GM12864 (cell line): ENCODE measurements at regions not wholly inside any gene's neighbourhood (a gene's known extent, or its start where the extent isn't known, plus 50 kb on each side); places are given as distances from the start of the nearest gene placed in this dataset.

Source experiments
- DNase-seq: peaks from one replicate; pipeline ENCODE4 v3.0.0-alpha.2; 2011; ENCODE audit warnings: low read depth
- H3K4me3 ChIP-seq: 2 replicates; pipeline ENCODE4 v1.5.1; 2011; ENCODE audit warnings: mild to moderate bottlenecking, low read depth, low read length, control low read depth
- TF ChIP-seq, protein P1 (sequence below): IDR thresholded peaks from 2 replicates; pipeline ENCODE4 v1.5.1; 2011; ENCODE audit warnings: low read depth, mild to moderate bottlenecking, moderate library complexity, low read length, control low read depth, inconsistent platforms; ENCODE audit errors: missing control alignments

DNA sequence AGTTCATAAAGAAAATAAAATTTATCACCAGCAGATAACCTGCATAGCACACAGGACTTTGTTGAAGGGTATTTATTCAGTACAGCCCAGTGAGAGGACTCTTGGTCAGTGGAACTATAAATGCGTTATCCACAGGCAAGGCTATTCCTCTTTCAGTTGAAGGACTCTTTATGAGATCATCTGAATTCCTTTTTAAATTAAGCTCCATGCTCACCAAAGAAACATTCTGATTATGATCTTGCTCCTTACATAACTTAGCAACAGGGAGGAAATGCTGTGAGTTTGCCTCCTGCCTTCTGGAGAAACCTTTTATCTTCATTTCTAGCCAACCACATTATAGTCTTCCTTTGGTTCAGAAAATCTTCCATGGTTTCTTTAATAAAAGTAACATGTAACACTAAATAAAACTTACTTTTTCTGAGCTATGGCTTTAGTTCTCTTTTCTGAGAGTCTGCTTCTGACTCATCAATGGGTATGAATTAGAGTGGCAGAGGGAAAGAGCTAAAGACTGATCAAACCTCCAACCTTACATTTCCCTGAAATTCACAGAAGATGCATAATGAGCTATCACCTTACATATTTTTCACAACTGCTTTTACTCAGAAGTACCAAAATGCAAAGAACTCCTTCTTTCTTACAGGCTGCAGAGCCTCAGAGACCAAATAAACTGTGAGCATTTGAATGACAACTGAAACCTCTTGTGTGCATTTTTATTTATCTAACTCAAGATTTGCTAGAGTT, 267.2 kb downstream of the ADGRG6 start:
- no peak for DNase-seq
- TF ChIP-seq, protein P1, sequence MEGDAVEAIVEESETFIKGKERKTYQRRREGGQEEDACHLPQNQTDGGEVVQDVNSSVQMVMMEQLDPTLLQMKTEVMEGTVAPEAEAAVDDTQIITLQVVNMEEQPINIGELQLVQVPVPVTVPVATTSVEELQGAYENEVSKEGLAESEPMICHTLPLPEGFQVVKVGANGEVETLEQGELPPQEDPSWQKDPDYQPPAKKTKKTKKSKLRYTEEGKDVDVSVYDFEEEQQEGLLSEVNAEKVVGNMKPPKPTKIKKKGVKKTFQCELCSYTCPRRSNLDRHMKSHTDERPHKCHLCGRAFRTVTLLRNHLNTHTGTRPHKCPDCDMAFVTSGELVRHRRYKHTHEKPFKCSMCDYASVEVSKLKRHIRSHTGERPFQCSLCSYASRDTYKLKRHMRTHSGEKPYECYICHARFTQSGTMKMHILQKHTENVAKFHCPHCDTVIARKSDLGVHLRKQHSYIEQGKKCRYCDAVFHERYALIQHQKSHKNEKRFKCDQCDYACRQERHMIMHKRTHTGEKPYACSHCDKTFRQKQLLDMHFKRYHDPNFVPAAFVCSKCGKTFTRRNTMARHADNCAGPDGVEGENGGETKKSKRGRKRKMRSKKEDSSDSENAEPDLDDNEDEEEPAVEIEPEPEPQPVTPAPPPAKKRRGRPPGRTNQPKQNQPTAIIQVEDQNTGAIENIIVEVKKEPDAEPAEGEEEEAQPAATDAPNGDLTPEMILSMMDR, result no peak
- H3K4me3 ChIP-seq, result no peak overlapping the region

DNA sequence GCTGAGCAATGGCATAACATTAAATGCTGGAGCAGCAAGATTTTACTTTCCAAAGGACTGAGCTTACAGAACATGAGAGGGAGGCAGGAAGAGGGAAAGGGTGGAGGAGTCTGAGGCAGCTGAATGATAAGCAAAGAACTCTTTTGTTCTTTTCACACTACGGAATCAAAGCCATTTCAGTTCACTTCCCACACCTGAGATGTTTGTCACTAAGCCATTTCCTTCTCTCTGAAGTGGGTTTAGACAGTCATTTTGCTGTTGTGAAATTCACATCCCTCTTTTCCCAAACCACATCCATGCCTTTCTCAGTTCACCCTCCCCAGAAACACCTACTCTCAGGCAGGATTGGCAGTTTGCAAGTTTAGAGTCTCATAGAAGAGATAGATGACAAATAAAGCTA, 267.9 kb downstream of the ADGRG6 start:
- TF ChIP-seq, protein P1, result no peak
- H3K4me3 ChIP-seq, result no peak overlapping the region
- no peak for DNase-seq

DNA sequence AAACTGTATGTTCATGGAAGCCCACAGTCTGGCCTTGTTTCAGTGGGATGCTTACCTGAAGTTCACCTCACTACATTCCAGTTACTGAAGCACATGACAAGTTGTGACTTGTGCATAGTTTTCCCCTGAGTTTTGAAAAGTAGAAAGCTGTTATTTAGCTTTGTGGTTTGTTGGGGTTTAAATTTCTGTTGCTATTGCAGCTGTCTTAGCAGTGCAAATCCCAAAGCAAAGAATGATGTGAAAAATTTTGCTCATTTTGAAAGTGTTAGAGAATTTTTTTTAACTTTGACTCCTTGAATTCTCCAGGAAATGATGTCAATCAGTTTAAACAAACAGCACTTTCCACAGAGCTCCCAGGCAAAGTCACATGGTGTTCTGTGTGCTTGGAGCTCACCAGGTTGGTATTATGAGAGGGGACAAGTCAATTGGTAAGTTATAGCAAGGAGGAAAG, 268.4 kb downstream of the ADGRG6 start:
- TF ChIP-seq, protein P1, result no peak
- DNase-seq, result no peak
- H3K4me3 ChIP-seq, result no peak overlapping the region

DNA sequence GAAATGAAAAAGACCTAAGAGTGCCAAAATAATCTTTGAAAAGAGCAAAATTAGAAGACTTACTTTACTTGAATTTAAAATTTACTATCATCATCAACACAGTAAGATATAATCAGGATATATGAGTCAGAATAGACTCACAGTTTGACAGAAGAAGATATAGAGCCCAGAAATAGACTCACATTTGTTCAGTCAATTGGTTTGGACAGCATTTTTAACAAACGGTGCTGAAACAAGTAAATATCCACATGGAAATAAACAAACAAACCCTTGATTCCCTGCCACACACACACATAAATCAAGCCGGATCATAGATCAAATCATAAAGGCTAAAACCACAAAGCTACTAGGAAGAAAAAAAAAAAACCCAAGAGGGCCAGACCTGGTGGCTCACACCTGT, 291.1 kb downstream of the ADGRG6 start:
- DNase-seq, result no peak
- TF ChIP-seq, protein P1, result no peak
- no peak overlapping the region for H3K4me3 ChIP-seq

DNA sequence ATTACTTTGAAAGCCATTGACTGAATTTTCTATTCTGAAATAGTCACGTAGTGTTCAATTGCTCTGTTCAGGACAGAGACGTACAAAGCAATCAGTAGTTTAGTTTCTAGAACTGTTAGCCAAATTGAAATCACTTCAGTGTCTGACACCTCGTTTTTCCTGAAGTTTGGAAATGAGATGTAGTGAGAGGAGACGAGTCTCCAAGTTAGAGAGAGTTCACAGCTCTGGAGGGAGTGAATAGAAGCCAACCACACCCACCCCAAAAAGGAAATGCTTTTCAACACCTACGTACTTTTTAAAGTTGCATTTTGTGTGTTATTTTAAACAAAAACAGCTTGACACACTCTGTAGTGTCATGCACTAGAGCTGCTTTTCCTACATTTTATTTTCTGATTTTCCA, 296.0 kb downstream of the ADGRG6 start:
- no peak overlapping the region for H3K4me3 ChIP-seq
- TF ChIP-seq, protein P1, result no peak
- DNase-seq, result no peak

DNA sequence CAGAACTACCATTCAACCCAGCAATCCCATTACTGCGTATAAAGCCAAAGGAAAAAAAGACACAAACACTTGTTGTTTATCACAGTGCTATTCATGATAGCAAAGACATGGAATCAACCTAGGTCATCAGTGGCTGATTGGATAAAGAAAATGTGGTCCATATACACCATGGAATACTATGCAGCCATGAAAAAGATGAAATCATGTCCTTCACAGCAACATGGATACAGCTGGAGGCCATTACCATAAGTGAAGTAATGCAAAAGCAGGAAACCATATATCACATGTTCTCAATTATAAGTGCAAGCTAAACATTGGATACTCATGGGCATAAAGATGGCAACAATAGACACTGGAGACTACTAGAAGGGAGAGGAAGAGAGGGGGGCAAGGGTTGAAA, 299.6 kb downstream of the ADGRG6 start:
- DNase-seq, result no peak
- TF ChIP-seq, protein P1, result no peak
- no peak overlapping the region for H3K4me3 ChIP-seq

DNA sequence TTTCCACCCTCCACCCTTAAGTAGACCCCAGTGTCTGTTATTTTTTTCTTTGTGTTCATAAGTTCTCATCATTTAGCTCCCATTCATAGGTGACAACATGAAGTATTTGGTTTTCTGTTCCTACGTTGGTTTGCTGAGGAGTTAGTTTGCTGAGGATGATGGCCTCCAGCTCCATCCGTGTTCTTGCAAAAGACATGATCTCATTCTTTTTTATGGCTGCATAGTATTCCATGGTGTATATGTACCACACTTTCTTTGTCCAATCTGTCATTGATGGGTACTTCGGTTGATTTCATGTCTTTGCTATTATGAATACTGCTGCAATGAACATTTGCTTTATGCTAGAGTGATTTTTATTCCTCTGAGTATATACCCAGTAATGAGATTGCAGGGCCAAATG, 301.2 kb downstream of the ADGRG6 start:
- no peak overlapping the region for H3K4me3 ChIP-seq
- TF ChIP-seq, protein P1, result no peak
- DNase-seq, result no peak
